Endothelial cell (in vitro differentiated cells): ENCODE measurements at regions not wholly inside any gene's neighbourhood (a gene's known extent, or its start where the extent isn't known, plus 50 kb on each side); places are given as distances from the start of the nearest gene placed in this dataset.
"Not testable (repeated sequence)": the region's sequence is repeated elsewhere in the genome, so short reads cannot be mapped to it uniquely, and the experiment has no call there.

Source experiments
- DNase-seq: peaks from one replicate; pipeline ENCODE4 v3.0.0; 2021; ENCODE audit warnings: low spot score
- H3K27ac Mint-ChIP-seq: one replicate; pipeline ENCODE4 v1.8.0; 2021; ENCODE audit warnings: mixed read lengths, inconsistent platforms; ENCODE audit not compliant: unreplicated experiment
- H3K27me3 Mint-ChIP-seq: one replicate; pipeline ENCODE4 v1.8.0; 2021; ENCODE audit warnings: mild to moderate bottlenecking, moderate library complexity, mixed read lengths, inconsistent platforms; ENCODE audit not compliant: unreplicated experiment
- H3K36me3 Mint-ChIP-seq: one replicate; pipeline ENCODE4 v1.8.0; 2021; ENCODE audit warnings: mild to moderate bottlenecking, low read depth, mixed read lengths, inconsistent platforms; ENCODE audit not compliant: unreplicated experiment
- H3K4me1 Mint-ChIP-seq: one replicate; pipeline ENCODE4 v1.8.0; 2021; ENCODE audit warnings: mild to moderate bottlenecking, mixed read lengths, inconsistent platforms; ENCODE audit not compliant: unreplicated experiment
- H3K4me3 Mint-ChIP-seq: one replicate; pipeline ENCODE4 v1.8.0; 2021; ENCODE audit warnings: mild to moderate bottlenecking, mixed read lengths, inconsistent platforms; ENCODE audit not compliant: unreplicated experiment
- H3K9me3 Mint-ChIP-seq: one replicate; pipeline ENCODE4 v1.8.0; 2021; ENCODE audit warnings: mixed read lengths, inconsistent platforms; ENCODE audit not compliant: unreplicated experiment
- TF ChIP-seq, protein P1 (sequence below): fragments of 200-600 bp; sonication (generic); IDR thresholded peaks from one replicate; pipeline ENCODE4 v1.5.0; 2021; ENCODE audit warnings: antibody characterized with exemption; ENCODE audit not compliant: unreplicated experiment

DNA sequence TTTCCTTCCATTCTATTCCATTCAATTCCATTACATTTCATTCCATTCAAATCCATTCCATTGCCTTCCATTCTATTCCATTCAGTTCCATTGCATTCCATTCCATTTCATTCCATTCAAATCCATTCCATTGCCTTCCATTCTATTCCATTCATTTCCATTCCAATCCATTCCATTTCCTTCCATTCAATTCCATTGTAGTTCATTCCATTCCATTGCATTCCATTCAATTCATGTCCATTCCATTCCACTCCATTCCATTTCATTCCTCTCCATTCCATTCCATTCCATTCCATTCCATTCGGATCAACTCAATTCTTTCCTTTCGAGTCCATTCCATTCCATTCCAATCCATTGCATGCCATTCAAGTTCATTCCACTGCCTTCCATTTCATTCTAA is 1128.3 kb downstream of the RPIA start:
- Mint-ChIP-seq H3K27me3 (peaks cover 30% of the 10 kb centered on the region), H3K36me3 (peaks cover 42% of the 10 kb centered on the region), H3K27ac (no peak overlapping the region), H3K9me3 (peaks cover 82% of the 10 kb centered on the region), H3K4me3 (no peak overlapping the region), H3K4me1 (no peaks in the 10 kb centered on the region)
- TF ChIP-seq, protein P1, sequence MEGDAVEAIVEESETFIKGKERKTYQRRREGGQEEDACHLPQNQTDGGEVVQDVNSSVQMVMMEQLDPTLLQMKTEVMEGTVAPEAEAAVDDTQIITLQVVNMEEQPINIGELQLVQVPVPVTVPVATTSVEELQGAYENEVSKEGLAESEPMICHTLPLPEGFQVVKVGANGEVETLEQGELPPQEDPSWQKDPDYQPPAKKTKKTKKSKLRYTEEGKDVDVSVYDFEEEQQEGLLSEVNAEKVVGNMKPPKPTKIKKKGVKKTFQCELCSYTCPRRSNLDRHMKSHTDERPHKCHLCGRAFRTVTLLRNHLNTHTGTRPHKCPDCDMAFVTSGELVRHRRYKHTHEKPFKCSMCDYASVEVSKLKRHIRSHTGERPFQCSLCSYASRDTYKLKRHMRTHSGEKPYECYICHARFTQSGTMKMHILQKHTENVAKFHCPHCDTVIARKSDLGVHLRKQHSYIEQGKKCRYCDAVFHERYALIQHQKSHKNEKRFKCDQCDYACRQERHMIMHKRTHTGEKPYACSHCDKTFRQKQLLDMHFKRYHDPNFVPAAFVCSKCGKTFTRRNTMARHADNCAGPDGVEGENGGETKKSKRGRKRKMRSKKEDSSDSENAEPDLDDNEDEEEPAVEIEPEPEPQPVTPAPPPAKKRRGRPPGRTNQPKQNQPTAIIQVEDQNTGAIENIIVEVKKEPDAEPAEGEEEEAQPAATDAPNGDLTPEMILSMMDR: no peak
- DNase-seq: no peak

DNA sequence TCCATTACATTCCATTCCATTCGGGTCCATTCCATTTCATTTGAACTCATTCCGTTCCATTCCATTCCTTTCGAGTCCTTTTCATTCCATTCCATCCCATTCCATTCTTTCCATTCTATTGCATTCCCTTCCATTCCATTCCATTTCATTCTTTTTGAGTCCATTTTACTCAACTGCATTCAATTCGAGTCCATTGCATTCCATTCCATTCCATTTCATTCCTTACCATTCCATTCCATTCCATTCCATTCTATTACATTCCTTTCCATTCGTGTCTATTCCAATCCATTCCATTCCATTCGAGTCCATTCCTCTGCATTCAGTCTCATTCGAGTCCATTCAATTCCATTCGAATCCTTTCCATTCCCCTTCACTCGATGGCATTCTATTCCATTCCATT is 1128.8 kb downstream of the RPIA start:
- Mint-ChIP-seq H3K9me3 (peaks cover 78% of the 10 kb centered on the region), H3K36me3 (peaks cover 38% of the 10 kb centered on the region), H3K27ac (no peak overlapping the region), H3K27me3 (peaks cover 29% of the 10 kb centered on the region), H3K4me3 (no peak overlapping the region), H3K4me1 (no peaks in the 10 kb centered on the region)
- no peak for DNase-seq
- TF ChIP-seq, protein P1: no peak

DNA sequence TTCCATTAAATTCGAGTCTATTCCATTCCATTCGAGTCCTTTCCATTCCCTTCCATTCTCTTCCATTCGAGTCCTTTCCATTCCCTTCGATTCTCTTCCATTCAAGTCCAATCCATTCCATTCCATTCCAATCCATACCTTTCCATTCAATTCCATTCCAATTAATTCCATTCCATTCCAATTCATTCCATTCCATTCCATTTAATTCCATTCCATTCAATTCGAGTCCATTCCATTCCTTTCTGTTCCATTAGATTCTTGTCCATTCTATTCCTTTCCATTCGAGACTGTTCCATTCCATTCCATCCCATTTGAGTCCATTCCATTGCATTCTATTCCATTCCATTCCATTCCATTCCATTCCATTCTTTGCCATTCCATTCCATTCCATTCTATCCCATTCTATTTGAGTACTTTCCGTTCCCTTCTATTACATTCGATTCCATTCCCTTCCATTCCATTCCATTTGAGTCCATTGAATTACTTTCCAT is 1130.0 kb downstream of the RPIA start:
- H3K9me3 Mint-ChIP-seq: peaks cover 76% of the 10 kb centered on the region
- DNase-seq: no peak

DNA sequence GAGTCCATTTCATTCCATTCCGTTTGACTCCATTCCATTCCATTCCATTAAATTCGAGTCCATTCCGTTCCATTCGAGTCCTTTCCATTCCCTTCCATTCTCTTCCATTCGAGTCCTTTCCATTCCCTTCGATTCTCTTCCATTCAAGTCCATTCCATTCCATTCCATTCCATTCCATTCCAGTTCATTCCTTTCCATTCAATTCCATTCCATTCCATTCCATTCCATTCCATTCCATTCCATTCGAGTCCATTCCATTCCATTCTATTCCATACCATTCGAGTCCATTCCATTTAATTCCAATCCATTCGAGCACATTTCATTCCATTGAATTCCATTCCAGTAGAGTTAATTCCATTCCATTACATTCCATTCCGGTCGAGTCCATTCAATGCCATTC is 1130.9 kb downstream of the RPIA start:
- H3K9me3 Mint-ChIP-seq: peaks cover 71% of the 10 kb centered on the region
- not testable (repeated sequence) for H3K27ac Mint-ChIP-seq, H3K4me1 Mint-ChIP-seq, DNase-seq, H3K4me3 Mint-ChIP-seq
- H3K27me3 Mint-ChIP-seq: peaks cover 26% of the 10 kb centered on the region
- H3K36me3 Mint-ChIP-seq: peaks cover 37% of the 10 kb centered on the region

More for the DNA sequence above, 1130.0 kb downstream of the RPIA start:
- H3K4me3 Mint-ChIP-seq: no peak overlapping the region
- no peaks in the 10 kb centered on the region for H3K4me1 Mint-ChIP-seq
- TF ChIP-seq, protein P1: no peak
- peaks cover 37% of the 10 kb centered on the region for H3K36me3 Mint-ChIP-seq
- H3K27me3 Mint-ChIP-seq: peaks cover 24% of the 10 kb centered on the region
- H3K27ac Mint-ChIP-seq: no peak overlapping the region

DNA sequence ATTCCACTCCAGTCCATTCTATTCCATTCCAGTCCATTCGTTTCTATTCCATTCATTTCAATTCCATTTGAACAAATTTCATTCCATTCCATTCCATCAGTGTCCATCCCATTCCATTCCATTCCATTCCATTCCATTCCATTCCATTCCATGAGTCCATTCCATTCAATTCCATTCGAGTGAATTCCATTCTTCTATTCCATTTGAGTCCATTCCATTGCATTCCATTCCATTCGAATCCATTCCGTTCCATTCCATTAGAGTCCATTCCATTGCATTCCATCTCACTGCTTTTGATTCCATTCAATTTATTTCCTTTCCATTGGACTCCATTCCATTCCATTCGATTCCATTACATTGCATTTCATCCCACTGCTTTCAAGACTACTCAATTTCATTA is 1132.1 kb downstream of the RPIA start:
- H3K27ac Mint-ChIP-seq: no peak overlapping the region
- H3K36me3 Mint-ChIP-seq: peaks cover 27% of the 10 kb centered on the region
- peaks cover 60% of the 10 kb centered on the region for H3K9me3 Mint-ChIP-seq
- no peak for DNase-seq
- no peaks in the 10 kb centered on the region for H3K4me1 Mint-ChIP-seq
- no peak overlapping the region for H3K4me3 Mint-ChIP-seq
- peaks cover 25% of the 10 kb centered on the region for H3K27me3 Mint-ChIP-seq
- TF ChIP-seq, protein P1: no peak

DNA sequence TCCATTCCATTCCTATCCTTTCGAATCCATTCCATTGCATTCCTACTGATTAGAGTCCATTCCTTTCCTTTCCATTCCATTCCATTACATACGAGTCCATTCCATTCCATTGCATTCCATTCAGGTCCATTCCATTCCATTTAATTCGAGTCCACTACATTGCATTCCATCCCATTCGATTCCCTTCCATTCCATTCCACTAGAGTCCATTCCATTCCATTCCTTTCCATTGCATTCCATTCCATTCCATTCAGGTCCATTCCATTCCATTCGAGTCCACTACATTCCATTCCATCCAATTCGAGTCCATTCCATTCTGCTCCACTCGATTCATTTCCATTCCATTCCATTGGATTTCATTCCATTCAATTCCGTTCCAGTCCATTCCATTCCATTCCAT is 1133.6 kb downstream of the RPIA start:
- peaks cover 30% of the 10 kb centered on the region for H3K36me3 Mint-ChIP-seq
- no peak overlapping the region for H3K27ac Mint-ChIP-seq
- peaks cover 57% of the 10 kb centered on the region for H3K9me3 Mint-ChIP-seq
- no peaks in the 10 kb centered on the region for H3K4me1 Mint-ChIP-seq
- no peak for DNase-seq
- TF ChIP-seq, protein P1: no peak
- H3K4me3 Mint-ChIP-seq: no peak overlapping the region
- H3K27me3 Mint-ChIP-seq: peaks cover 24% of the 10 kb centered on the region

DNA sequence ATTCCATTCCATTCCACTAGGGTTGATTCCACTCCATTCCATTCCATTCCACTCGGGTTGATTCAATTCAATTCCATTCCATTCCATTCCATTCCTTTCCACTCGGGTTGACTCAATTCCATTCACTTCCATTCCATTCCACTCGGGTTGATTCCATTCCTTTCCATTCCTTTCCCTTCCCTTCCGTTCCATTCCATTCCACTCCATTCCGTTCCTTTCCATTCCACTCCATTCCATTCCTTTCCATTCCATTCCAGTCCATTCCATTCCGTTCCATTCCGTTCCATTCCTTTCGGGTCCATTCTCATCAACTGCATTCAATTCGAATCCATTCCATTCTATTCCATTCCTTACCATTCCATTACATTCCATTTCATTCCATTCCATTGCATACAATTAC is 1135.3 kb downstream of the RPIA start:
- Mint-ChIP-seq H3K27me3 (peaks cover 17% of the 10 kb centered on the region), H3K36me3 (peaks cover 24% of the 10 kb centered on the region), H3K9me3 (peaks cover 57% of the 10 kb centered on the region)
- not testable (repeated sequence) for H3K4me1 Mint-ChIP-seq, DNase-seq, H3K4me3 Mint-ChIP-seq, H3K27ac Mint-ChIP-seq

DNA sequence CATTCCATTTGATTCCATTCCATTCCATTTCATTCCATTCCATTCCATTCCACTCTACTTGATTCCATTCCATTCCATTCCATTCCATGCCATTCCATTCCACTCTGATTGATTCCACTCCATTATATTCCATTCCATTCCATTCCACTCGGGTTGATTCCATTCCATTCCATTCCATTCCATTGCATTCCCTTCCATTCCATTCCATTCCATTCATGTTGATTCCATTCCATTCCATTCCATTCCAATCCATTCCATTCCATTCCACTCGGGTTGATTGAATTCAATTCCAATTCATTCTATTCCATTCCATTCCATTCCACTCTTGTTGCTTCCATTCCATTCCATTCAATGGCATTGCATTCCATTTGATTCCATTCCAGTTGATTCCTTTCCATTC is 1136.4 kb downstream of the RPIA start:
- H3K36me3 Mint-ChIP-seq: peaks cover 22% of the 10 kb centered on the region
- not testable (repeated sequence) for H3K4me1 Mint-ChIP-seq, H3K27ac Mint-ChIP-seq, H3K4me3 Mint-ChIP-seq, DNase-seq
- H3K27me3 Mint-ChIP-seq: peaks cover 15% of the 10 kb centered on the region
- peaks cover 49% of the 10 kb centered on the region for H3K9me3 Mint-ChIP-seq
